ENCODE measurements at regions not wholly inside any gene's neighbourhood (a gene's known extent, or its start where the extent isn't known, plus 50 kb on each side); places are given as distances from the start of the nearest gene placed in this dataset.
A peak's percentile ranks its signal among the peaks of the same experiment; 100 is the strongest.

GRCh38 chr12:65546528-65546927, 268.0 kb downstream of the MSRB3 start:
- WGBS (ENCODE audit: insufficient coverage, low lambda C conversion rate), result no CpG with 5 or more reads among the region's 4 CpGs
- Histone ChIP-seq H3K9me3 (ENCODE audit: control insufficient read depth, low read depth, low read length) (no peaks in the 10 kb centered on the region), H3K4me1 (ENCODE audit: control insufficient read depth, insufficient read depth, low read length) (no peaks in the 10 kb centered on the region), H3K27ac (ENCODE audit: low read length) (no peak overlapping the region), H3K4me3 (ENCODE audit: low read length) (no peak overlapping the region), H3K36me3 (ENCODE audit: control insufficient read depth, insufficient read depth, low read length) (no peaks in the 10 kb centered on the region), H3K27me3 (ENCODE audit: control insufficient read depth, insufficient read depth, low read length) (no peaks in the 10 kb centered on the region)
- no peak for DNase-seq

GRCh38 chr12:65556676-65557437, 267.4 kb upstream of the HMGA2 start:
- Histone ChIP-seq H3K4me3 (ENCODE audit: low read length) (no peak overlapping the region), H3K27ac (ENCODE audit: low read length) (no peak overlapping the region), H3K9me3 (ENCODE audit: control insufficient read depth, low read depth, low read length) (no peaks in the 10 kb centered on the region), H3K36me3 (ENCODE audit: control insufficient read depth, insufficient read depth, low read length) (no peaks in the 10 kb centered on the region), H3K27me3 (ENCODE audit: control insufficient read depth, insufficient read depth, low read length) (no peaks in the 10 kb centered on the region), H3K4me1 (ENCODE audit: control insufficient read depth, insufficient read depth, low read length) (no peaks in the 10 kb centered on the region)
- 100% methylated on average over 1 of the region's 22 CpGs for WGBS (ENCODE audit: insufficient coverage, low lambda C conversion rate)
- DNase-seq, result peak; percentile 76 to 79

GRCh38 chr12:65557438-65558181, 266.7 kb upstream of the HMGA2 start:
- WGBS (ENCODE audit: insufficient coverage, low lambda C conversion rate), result 60% methylated on average over 1 of the region's 3 CpGs
- H3K4me1 ChIP-seq (ENCODE audit: control insufficient read depth, insufficient read depth, low read length), result no peaks in the 10 kb centered on the region
- H3K27ac ChIP-seq (ENCODE audit: low read length), result no peak overlapping the region
- H3K27me3 ChIP-seq (ENCODE audit: control insufficient read depth, insufficient read depth, low read length), result no peaks in the 10 kb centered on the region
- H3K9me3 ChIP-seq (ENCODE audit: control insufficient read depth, low read depth, low read length), result no peaks in the 10 kb centered on the region
- H3K4me3 ChIP-seq (ENCODE audit: low read length), result no peak overlapping the region
- H3K36me3 ChIP-seq (ENCODE audit: control insufficient read depth, insufficient read depth, low read length), result no peaks in the 10 kb centered on the region
- no peak for DNase-seq

GRCh38 chr12:65560286-65560685, 264.0 kb upstream of the HMGA2 start:
- H3K27me3 ChIP-seq (ENCODE audit: control insufficient read depth, insufficient read depth, low read length), result no peaks in the 10 kb centered on the region
- no peaks in the 10 kb centered on the region for H3K9me3 ChIP-seq (ENCODE audit: control insufficient read depth, low read depth, low read length)
- no CpG with 5 or more reads among the region's 2 CpGs for WGBS (ENCODE audit: insufficient coverage, low lambda C conversion rate)
- no peak overlapping the region for H3K27ac ChIP-seq (ENCODE audit: low read length)
- H3K4me3 ChIP-seq (ENCODE audit: low read length), result no peak overlapping the region
- no peaks in the 10 kb centered on the region for H3K36me3 ChIP-seq (ENCODE audit: control insufficient read depth, insufficient read depth, low read length)
- no peaks in the 10 kb centered on the region for H3K4me1 ChIP-seq (ENCODE audit: control insufficient read depth, insufficient read depth, low read length)
- DNase-seq, result no peak

- WGBS (ENCODE audit: insufficient coverage, low lambda C conversion rate), result 92% methylated on average over 2 of the region's 8 CpGs
- DNase-seq, result no peak
Observed at GRCh38 chr12:65561798-65562382, 262.4 kb upstream of the HMGA2 start.

GRCh38 chr12:65565601-65566560, 258.4 kb upstream of the HMGA2 start:
- no peak overlapping the region for H3K27ac ChIP-seq (ENCODE audit: low read length)
- no peaks in the 10 kb centered on the region for H3K9me3 ChIP-seq (ENCODE audit: control insufficient read depth, low read depth, low read length)
- no peaks in the 10 kb centered on the region for H3K27me3 ChIP-seq (ENCODE audit: control insufficient read depth, insufficient read depth, low read length)
- no peaks in the 10 kb centered on the region for H3K4me1 ChIP-seq (ENCODE audit: control insufficient read depth, insufficient read depth, low read length)
- no peaks in the 10 kb centered on the region for H3K36me3 ChIP-seq (ENCODE audit: control insufficient read depth, insufficient read depth, low read length)
- DNase-seq, result peak; percentile 12 to 28
- WGBS (ENCODE audit: insufficient coverage, low lambda C conversion rate), result 52% methylated on average over 2 of the region's 11 CpGs
- H3K4me3 ChIP-seq (ENCODE audit: low read length), result no peak overlapping the region

More at GRCh38 chr12:65561798-65562382, 262.4 kb upstream of the HMGA2 start:
- no peaks in the 10 kb centered on the region for H3K36me3 ChIP-seq (ENCODE audit: control insufficient read depth, insufficient read depth, low read length)
- H3K9me3 ChIP-seq (ENCODE audit: control insufficient read depth, low read depth, low read length), result no peaks in the 10 kb centered on the region
- no peak overlapping the region for H3K4me3 ChIP-seq (ENCODE audit: low read length)
- H3K27me3 ChIP-seq (ENCODE audit: control insufficient read depth, insufficient read depth, low read length), result no peaks in the 10 kb centered on the region
- no peaks in the 10 kb centered on the region for H3K4me1 ChIP-seq (ENCODE audit: control insufficient read depth, insufficient read depth, low read length)
- H3K27ac ChIP-seq (ENCODE audit: low read length), result no peak overlapping the region

GRCh38 chr12:65566751-65567150, 257.5 kb upstream of the HMGA2 start:
- DNase-seq, result no peak
- H3K9me3 ChIP-seq (ENCODE audit: control insufficient read depth, low read depth, low read length), result no peaks in the 10 kb centered on the region
- no peak overlapping the region for H3K27ac ChIP-seq (ENCODE audit: low read length)
- no peaks in the 10 kb centered on the region for H3K27me3 ChIP-seq (ENCODE audit: control insufficient read depth, insufficient read depth, low read length)
- H3K4me1 ChIP-seq (ENCODE audit: control insufficient read depth, insufficient read depth, low read length), result no peaks in the 10 kb centered on the region
- WGBS (ENCODE audit: insufficient coverage, low lambda C conversion rate), result 40% methylated on average over 1 of the region's 1 CpG
- H3K36me3 ChIP-seq (ENCODE audit: control insufficient read depth, insufficient read depth, low read length), result no peaks in the 10 kb centered on the region
- H3K4me3 ChIP-seq (ENCODE audit: low read length), result no peak overlapping the region

GRCh38 chr12:65567820-65568219, 256.5 kb upstream of the HMGA2 start:
- no peaks in the 10 kb centered on the region for H3K27me3 ChIP-seq (ENCODE audit: control insufficient read depth, insufficient read depth, low read length)
- WGBS (ENCODE audit: insufficient coverage, low lambda C conversion rate), result no CpG with 5 or more reads among the region's 3 CpGs
- no peaks in the 10 kb centered on the region for H3K36me3 ChIP-seq (ENCODE audit: control insufficient read depth, insufficient read depth, low read length)
- no peaks in the 10 kb centered on the region for H3K4me1 ChIP-seq (ENCODE audit: control insufficient read depth, insufficient read depth, low read length)
- DNase-seq, result no peak
- H3K27ac ChIP-seq (ENCODE audit: low read length), result no peak overlapping the region
- no peaks in the 10 kb centered on the region for H3K9me3 ChIP-seq (ENCODE audit: control insufficient read depth, low read depth, low read length)
- H3K4me3 ChIP-seq (ENCODE audit: low read length), result no peak overlapping the region

- no peak for DNase-seq
- Histone ChIP-seq H3K9me3 (ENCODE audit: control insufficient read depth, low read depth, low read length) (no peaks in the 10 kb centered on the region), H3K36me3 (ENCODE audit: control insufficient read depth, insufficient read depth, low read length) (no peaks in the 10 kb centered on the region), H3K27me3 (ENCODE audit: control insufficient read depth, insufficient read depth, low read length) (no peaks in the 10 kb centered on the region), H3K27ac (ENCODE audit: low read length) (no peak overlapping the region), H3K4me1 (ENCODE audit: control insufficient read depth, insufficient read depth, low read length) (no peaks in the 10 kb centered on the region), H3K4me3 (ENCODE audit: low read length) (no peak overlapping the region)
- 90% methylated on average over 2 of the region's 4 CpGs for WGBS (ENCODE audit: insufficient coverage, low lambda C conversion rate)
Observed at GRCh38 chr12:65568517-65568916, 255.8 kb upstream of the HMGA2 start.
